SK-N-SH (cell line): ENCODE measurements at regions not wholly inside any gene's neighbourhood (a gene's known extent, or its start where the extent isn't known, plus 50 kb on each side); places are given as distances from the start of the nearest gene placed in this dataset.

Experiments
- CTCF ChIP-seq: fragments of 200-600 bp; sonication (generic); IDR thresholded peaks from 2 replicates; pipeline ENCODE4 v1.6.1; 2017; ENCODE audit warnings: antibody characterized with exemption, mild to moderate bottlenecking, moderate library complexity
- EP300 ChIP-seq, 2 experiments: IDR thresholded peaks; 2 replicates each; pipeline versions ENCODE4 v1.4.0 to v1.6.1; 2012; ENCODE audit warnings: borderline replicate concordance in 1 of 2, low read depth in 1 of 2, low read length in 1 of 2
- EZH2phosphoT487 ChIP-seq: fragments of 200-600 bp; sonication (generic); IDR thresholded peaks from 2 replicates; pipeline ENCODE4 v1.6.1; 2017; ENCODE audit warnings: low read depth, mixed run types, mild to moderate bottlenecking, antibody characterized with exemption, moderate library complexity, borderline replicate concordance
- FOSL2 ChIP-seq: IDR thresholded peaks from 2 replicates; pipeline ENCODE4 v1.4.0; 2012; ENCODE audit warnings: low read depth, mild to moderate bottlenecking, moderate library complexity, borderline replicate concordance
- FOXJ3 ChIP-seq: sonication (generic); formaldehyde crosslinking; IDR thresholded peaks from 2 replicates; pipeline ENCODE4 v1.5.1; 2020; ENCODE audit warnings: mild to moderate bottlenecking, missing genetic modification reagents
- GABPA ChIP-seq: IDR thresholded peaks from 2 replicates; pipeline ENCODE4 v1.4.0; 2012; ENCODE audit warnings: low read depth, mild to moderate bottlenecking
- POLR2AphosphoS5 ChIP-seq: IDR thresholded peaks from 2 replicates; pipeline ENCODE4 v1.6.1; 2012; ENCODE audit warnings: low read depth, low read length
- RAD21 ChIP-seq: IDR thresholded peaks from 2 replicates; pipeline ENCODE4 v1.6.1; 2012; ENCODE audit warnings: mild to moderate bottlenecking, low read length
- RCOR1 ChIP-seq: fragments of 150-350 bp; IDR thresholded peaks from 2 replicates; pipeline ENCODE4 v1.6.1; 2017; ENCODE audit warnings: antibody characterized with exemption, low read length

- TF ChIP-seq CTCF (no peak), EZH2phosphoT487 (no peak), RAD21 (no peak), FOXJ3 (CRISPR knock-in tag) (no peak), FOSL2 (no peak), GABPA (no peak), POLR2AphosphoS5 (no peak), EP300 (IDR thresholded peaks at IDR 0.05; ENCODE audit: borderline replicate concordance in 1 of 2, low read depth in 1 of 2, low read length in 1 of 2) (no peak), RCOR1 (no peak)
Measured at GRCh38 chr2:228417526-228417925, 236.0 kb upstream of the SPHKAP start.
